Hepatocyte (in vitro differentiated cells): ENCODE measurements at regions not wholly inside any gene's neighbourhood (a gene's known extent, or its start where the extent isn't known, plus 50 kb on each side); places are given as distances from the start of the nearest gene placed in this dataset.

ENCODE experiments used
- DNase-seq: peaks from one replicate; pipeline ENCODE4 v3.0.0-alpha.2; 2016; ENCODE audit warnings: low spot score
- H2AFZ ChIP-seq: fragments of 200-600 bp; sonication (generic); 2 replicates; pipeline ENCODE4 v1.6.0; 2016; ENCODE audit warnings: antibody characterized with exemption, mild to moderate bottlenecking
- H3K27ac ChIP-seq: fragments of 200-600 bp; sonication (generic); 2 replicates; pipeline ENCODE4 v1.5.1; 2016; ENCODE audit warnings: mild to moderate bottlenecking
- H3K27me3 ChIP-seq: fragments of 200-600 bp; sonication (generic); 2 replicates; pipeline ENCODE4 v1.6.1; 2016
- H3K36me3 ChIP-seq: fragments of 200-600 bp; sonication (generic); replicated peaks from 2 replicates; pipeline ENCODE4 v1.5.1; 2016; ENCODE audit warnings: low read depth; ENCODE audit not compliant: insufficient read depth
- H3K4me1 ChIP-seq: fragments of 200-600 bp; sonication (generic); 2 replicates; pipeline ENCODE4 v1.5.1; 2016; ENCODE audit warnings: mild to moderate bottlenecking, moderate library complexity; ENCODE audit not compliant: insufficient read depth
- H3K4me2 ChIP-seq: fragments of 200-600 bp; sonication (generic); 2 replicates; pipeline ENCODE4 v1.6.0; 2016
- H3K4me3 ChIP-seq: fragments of 200-600 bp; sonication (generic); 2 replicates; pipeline ENCODE4 v1.5.1; 2016; ENCODE audit warnings: mild to moderate bottlenecking
- H3K79me2 ChIP-seq: fragments of 200-600 bp; sonication (generic); 2 replicates; pipeline ENCODE4 v1.6.0; 2017; ENCODE audit warnings: mild to moderate bottlenecking
- H3K9me2 ChIP-seq: fragments of 200-600 bp; sonication (generic); replicated peaks from 2 replicates; pipeline ENCODE4 v1.6.0; 2017; ENCODE audit warnings: mild to moderate bottlenecking; ENCODE audit not compliant: insufficient read depth
- H3K9me3 ChIP-seq: fragments of 200-600 bp; sonication (generic); 2 replicates; pipeline ENCODE4 v1.5.1; 2016; ENCODE audit warnings: low read depth, mild to moderate bottlenecking
- H4K20me1 ChIP-seq: fragments of 200-600 bp; sonication (generic); 2 replicates; pipeline ENCODE4 v1.6.0; 2016; ENCODE audit warnings: mild to moderate bottlenecking; ENCODE audit not compliant: insufficient read depth, poor library complexity, severe bottlenecking
- EZH2 ChIP-seq: fragments of 200-600 bp; sonication (generic); IDR thresholded peaks from 2 replicates; pipeline ENCODE4 v1.6.1; 2016; ENCODE audit warnings: antibody characterized with exemption, mild to moderate bottlenecking, borderline replicate concordance
- EZH2phosphoT487 ChIP-seq: fragments of 200-600 bp; sonication (generic); IDR thresholded peaks from one replicate; pipeline ENCODE4 v1.6.1; 2018; ENCODE audit warnings: antibody characterized with exemption, mild to moderate bottlenecking, low read depth, moderate library complexity; ENCODE audit not compliant: unreplicated experiment, severe bottlenecking
- WGBS: methylation state at CpG from one replicate; pipeline ENCODE4 v1.1.6; 2016; ENCODE audit warnings: low lambda C conversion rate; ENCODE audit errors: missing lambda C conversion rate; 5-methylcytosine and 5-hydroxymethylcytosine counted together
- TF ChIP-seq, protein P1 (sequence below): fragments of 200-600 bp; sonication (generic); IDR thresholded peaks from 2 replicates; pipeline ENCODE4 v1.5.1; 2016; ENCODE audit warnings: antibody characterized with exemption, mild to moderate bottlenecking; ENCODE audit not compliant: poor library complexity

DNA sequence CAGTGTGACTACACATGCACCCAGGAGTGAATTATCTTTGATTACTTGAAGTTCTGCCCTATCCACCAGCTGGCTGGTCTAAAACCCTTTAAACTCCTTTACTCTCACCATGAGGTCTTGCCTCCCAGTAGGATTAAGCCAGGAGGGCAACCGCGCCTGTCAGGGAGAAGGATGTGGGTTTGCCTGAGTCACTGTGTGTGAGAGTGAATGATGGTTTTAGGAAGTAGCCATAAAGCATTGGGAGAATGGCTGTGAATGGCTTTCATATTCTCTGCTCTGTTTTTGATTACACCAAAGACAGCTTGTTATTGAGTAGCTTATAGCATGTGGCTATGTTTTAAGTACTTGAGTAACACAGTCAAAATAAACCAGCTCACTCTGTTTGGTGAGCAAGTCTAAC lies 637.7 kb upstream of the TBL1XR1 start:
- H3K27me3 ChIP-seq, result no peaks in the 10 kb centered on the region
- WGBS, result 70% methylated on average over 2 of the region's 2 CpGs
- no peak overlapping the region for H3K4me3 ChIP-seq
- DNase-seq, result no peak
- TF ChIP-seq EZH2phosphoT487, result no peak
- TF ChIP-seq, protein P1, sequence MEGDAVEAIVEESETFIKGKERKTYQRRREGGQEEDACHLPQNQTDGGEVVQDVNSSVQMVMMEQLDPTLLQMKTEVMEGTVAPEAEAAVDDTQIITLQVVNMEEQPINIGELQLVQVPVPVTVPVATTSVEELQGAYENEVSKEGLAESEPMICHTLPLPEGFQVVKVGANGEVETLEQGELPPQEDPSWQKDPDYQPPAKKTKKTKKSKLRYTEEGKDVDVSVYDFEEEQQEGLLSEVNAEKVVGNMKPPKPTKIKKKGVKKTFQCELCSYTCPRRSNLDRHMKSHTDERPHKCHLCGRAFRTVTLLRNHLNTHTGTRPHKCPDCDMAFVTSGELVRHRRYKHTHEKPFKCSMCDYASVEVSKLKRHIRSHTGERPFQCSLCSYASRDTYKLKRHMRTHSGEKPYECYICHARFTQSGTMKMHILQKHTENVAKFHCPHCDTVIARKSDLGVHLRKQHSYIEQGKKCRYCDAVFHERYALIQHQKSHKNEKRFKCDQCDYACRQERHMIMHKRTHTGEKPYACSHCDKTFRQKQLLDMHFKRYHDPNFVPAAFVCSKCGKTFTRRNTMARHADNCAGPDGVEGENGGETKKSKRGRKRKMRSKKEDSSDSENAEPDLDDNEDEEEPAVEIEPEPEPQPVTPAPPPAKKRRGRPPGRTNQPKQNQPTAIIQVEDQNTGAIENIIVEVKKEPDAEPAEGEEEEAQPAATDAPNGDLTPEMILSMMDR, result no peak
- no peak for TF ChIP-seq EZH2
- no peaks in the 10 kb centered on the region for H3K79me2 ChIP-seq
- H3K9me2 ChIP-seq, result no peaks in the 10 kb centered on the region
- H3K4me2 ChIP-seq, result no peak overlapping the region
- H3K9me3 ChIP-seq, result no peaks in the 10 kb centered on the region
- H4K20me1 ChIP-seq, result no peaks in the 10 kb centered on the region
- no peaks in the 10 kb centered on the region for H3K36me3 ChIP-seq
- peak overlapping the region; percentile 58 for H3K27ac ChIP-seq
- peaks cover 12% of the 10 kb centered on the region for H3K4me1 ChIP-seq
- H2AFZ ChIP-seq, result no peak overlapping the region

DNA sequence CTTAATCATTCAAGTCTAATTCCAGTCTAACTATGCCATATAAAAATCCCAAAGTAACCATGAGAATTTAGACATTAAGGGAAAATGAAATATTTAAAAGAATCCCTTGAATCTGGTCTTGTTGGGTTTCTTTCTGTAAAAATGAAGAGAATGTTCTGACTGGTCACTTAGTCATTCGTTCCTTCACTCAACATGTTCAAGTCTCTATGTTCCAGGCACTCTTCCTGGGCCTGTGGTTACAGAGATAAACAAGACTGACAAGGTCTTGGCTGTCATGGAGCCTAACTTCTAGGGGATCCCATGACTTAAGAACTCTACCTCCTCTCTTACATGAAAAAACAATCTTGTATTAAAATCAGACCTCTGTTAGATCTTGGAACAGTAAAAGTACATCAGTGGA lies 638.6 kb upstream of the TBL1XR1 start:
- TF ChIP-seq, protein P1, result no peak
- TF ChIP-seq EZH2, result no peak
- no peak for TF ChIP-seq EZH2phosphoT487
- no peak for DNase-seq
- no peaks in the 10 kb centered on the region for H3K36me3 ChIP-seq
- 100% methylated on average over 1 of the region's 1 CpG for WGBS
- no peaks in the 10 kb centered on the region for H3K27me3 ChIP-seq
- no peak overlapping the region for H3K4me2 ChIP-seq
- H4K20me1 ChIP-seq, result no peaks in the 10 kb centered on the region
- no peaks in the 10 kb centered on the region for H3K79me2 ChIP-seq
- no peaks in the 10 kb centered on the region for H3K9me3 ChIP-seq
- peak overlapping the region; percentile 58 for H3K27ac ChIP-seq
- no peak overlapping the region for H3K4me3 ChIP-seq
- peaks cover 10% of the 10 kb centered on the region for H3K4me1 ChIP-seq
- no peak overlapping the region for H2AFZ ChIP-seq
- H3K9me2 ChIP-seq, result no peaks in the 10 kb centered on the region

DNA sequence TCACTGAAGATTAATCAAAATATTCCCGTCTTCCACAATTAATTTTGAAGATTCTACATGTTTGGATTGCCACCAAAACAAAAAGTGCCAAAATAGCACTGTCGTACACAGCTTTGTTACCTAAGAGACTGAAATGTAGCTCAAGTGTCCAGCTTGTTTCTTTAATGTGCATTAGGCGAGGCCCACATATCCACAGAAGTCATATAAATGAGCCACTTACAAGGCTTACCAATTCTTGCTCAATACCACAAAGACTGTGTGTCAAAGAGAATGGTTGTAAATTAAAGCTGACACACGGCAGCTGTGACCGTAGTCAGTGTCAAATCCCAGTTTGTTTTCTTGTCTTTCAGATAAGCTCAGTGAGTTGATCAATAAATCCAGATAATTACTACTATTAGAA lies 639.4 kb upstream of the TBL1XR1 start:
- WGBS, result 53% methylated on average over 5 of the region's 5 CpGs
- TF ChIP-seq, protein P1, result no peak
- TF ChIP-seq EZH2phosphoT487 (no peak), EZH2 (no peak)
- no peaks in the 10 kb centered on the region for H3K27me3 ChIP-seq
- peak overlapping the region; percentile 58 for H3K27ac ChIP-seq
- H3K4me3 ChIP-seq, result no peak overlapping the region
- H3K4me1 ChIP-seq, result peaks cover 9% of the 10 kb centered on the region
- no peaks in the 10 kb centered on the region for H3K79me2 ChIP-seq
- no peaks in the 10 kb centered on the region for H4K20me1 ChIP-seq
- H3K9me2 ChIP-seq, result no peaks in the 10 kb centered on the region
- no peak overlapping the region for H3K4me2 ChIP-seq
- DNase-seq, result peak; percentile 31
- H2AFZ ChIP-seq, result no peak overlapping the region
- no peaks in the 10 kb centered on the region for H3K9me3 ChIP-seq
- H3K36me3 ChIP-seq, result no peaks in the 10 kb centered on the region
